Activated T-helper 9 cell treated with anti-CD3 and anti-CD28 coated beads, Interleukin-2, amount 50 U/mL, for 16 hours (primary cell): ENCODE measurements at regions not wholly inside any gene's neighbourhood (a gene's known extent, or its start where the extent isn't known, plus 50 kb on each side); places are given as distances from the start of the nearest gene placed in this dataset.
"Not testable (repeated sequence)": the region's sequence is repeated elsewhere in the genome, so short reads cannot be mapped to it uniquely, and the experiment has no call there.

Experiments used
- DNase-seq: peaks from one replicate; pipeline ENCODE4 v3.0.0-alpha.2; 2020; ENCODE audit warnings: low read depth

DNA sequence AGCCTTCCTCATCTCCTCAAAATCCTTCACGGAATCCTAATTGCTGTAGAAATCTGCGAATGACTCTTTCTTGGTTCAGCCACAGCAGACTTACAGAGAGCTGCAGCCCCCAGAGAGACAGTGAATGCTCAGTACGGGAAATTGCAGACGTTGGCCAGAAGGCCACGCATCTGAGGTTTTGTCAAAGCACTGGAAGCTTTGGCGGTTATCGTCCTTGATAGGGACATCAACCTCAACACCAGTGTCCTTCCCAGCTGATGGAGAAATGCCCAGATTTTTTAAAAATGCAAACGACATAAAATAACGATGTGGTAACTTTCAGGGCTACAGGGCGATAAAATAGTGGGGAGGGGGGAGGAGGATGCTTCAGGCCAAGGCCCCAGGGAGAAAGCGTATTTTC is 166.6 kb upstream of the CIBAR2 start:
- DNase-seq = no peak

DNA sequence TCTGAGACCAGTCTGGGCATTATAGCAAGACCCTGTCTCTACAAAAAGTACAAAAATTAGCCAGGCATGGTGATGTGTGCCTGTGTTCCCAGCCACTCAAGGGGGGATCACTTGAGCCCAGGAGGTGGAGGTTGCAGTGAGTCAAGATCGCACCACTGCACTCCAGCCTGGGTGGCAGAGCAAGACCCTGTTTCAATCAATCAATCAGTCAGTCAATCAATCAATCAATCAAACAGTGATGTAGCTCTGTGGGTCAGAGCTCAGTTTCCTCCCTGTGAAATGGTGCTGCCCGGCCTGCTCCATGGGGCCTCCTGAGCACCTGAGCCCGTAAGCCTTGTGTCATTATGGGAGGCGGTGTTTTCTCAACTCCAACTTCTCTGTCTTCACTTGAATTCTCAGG is 167.1 kb upstream of the CIBAR2 start:
- no peak for DNase-seq

GRCh38 chr16:85279825-85280545 is 167.7 kb upstream of the CIBAR2 start:
- no peak for DNase-seq

- no peak for DNase-seq
These were observed 168.9 kb upstream of the CIBAR2 start for GRCh38 chr16:85281181-85281580.

DNA sequence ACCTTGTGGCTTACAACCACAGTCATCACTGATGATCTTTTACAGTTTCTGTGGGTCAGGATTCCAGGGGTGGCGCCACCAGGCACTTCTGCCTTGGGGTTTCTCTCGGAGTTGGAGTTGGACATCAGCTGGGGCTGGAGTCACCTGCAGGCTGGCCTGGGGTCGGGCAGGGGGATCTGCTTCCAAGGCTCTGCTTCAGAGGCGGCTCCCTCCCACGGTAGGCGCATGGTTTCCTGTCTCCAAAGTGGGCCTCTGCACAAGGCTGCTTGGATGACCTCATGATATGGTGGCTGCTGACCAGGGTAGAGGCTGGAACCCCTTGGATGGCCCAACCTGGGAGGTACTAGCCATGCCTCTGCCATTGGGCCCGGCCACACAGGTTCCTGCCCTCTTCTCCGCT is 170.6 kb upstream of the CIBAR2 start:
- no peak for DNase-seq

- no peak for DNase-seq
These were observed 171.2 kb upstream of the CIBAR2 start for GRCh38 chr16:85283305-85284050.

DNA sequence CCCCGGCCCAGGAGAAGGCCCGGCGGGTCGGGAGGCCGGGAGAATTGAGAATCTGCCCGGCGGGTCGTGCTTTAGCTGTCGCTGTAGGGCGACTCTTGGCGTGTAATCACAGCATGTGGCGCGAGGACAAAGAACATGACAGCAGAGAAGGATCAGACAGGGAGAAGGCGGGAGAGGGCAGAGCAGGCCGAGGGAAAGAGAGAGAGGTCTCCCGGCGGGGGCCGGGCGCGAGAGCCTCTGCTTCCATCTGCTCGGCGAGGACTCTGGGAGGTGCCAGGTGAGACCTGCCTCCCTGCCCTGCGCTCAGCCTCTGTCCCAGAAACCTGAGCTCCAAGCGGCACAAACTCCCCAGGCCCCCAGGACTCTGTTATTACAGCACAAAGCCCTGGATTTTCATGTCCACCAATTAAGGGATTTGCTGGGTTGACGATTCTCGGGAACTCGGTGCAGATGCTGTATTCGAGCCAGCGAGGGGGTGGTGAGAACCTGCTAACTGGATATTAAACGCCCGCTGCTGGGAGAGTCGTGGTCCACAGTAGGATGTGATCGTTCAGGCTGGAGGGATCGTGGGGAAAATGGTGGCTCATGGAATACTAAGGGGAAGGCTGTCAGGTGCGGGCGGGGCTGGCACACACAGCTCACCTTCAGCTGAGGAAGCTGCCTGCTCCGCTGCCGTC is 172.0 kb upstream of the CIBAR2 start:
- no peak for DNase-seq

DNA sequence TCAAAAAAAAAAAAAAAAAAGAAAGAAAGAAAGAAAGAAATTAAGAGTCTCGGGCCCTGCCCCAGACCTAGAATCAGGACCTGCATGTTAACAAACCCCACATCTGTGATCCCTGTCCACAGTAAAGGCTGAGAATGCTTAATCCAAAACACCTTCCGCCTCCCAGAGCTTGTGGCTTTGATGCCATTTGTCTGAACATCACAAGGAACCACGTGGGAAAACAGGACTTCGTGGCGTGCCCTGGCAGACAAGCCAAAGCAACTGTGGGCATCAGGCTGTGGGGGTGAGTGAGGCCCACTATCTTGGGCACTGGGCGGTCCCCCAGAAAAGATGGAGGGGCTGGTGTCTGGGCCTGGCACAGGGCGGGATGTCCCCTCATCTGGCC is 173.4 kb upstream of the CIBAR2 start:
- DNase-seq = no peak

DNA sequence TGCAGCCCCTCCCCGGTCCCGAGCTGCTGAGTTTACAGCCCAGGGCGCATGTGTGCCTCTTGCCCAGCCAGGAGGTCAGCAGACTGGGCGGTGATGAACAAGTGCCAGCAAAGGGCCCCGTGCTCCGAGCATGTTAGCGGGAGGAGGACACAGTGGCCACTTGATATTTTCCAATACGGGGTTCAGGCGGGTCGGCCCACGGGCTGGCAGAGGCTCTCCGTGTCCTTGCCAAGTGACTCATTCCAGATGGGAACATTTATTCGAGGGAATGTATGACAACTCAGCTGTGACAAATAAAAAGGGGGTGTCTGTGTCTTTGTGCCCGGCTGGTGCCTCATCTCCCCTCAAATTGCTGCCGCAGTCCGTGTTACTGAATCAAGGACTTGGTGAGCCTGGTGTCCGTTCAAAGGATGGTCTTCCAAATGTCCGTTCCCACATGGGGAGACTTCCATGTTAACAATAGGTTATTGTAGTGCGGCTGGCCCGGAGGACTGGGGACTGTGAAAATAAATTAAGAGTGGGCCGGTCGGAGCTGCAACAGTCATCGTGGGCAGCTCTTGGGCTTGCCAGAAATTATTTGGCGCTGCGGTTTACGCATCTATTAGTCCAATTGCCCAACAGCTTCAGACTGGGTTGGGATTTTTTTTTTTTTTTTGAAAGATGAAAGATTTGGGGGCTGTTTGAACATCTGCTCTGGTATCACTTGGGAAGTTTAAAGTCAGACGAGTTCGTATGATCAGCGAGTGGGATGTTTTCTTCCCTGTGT is 174.0 kb upstream of the CIBAR2 start:
- no peak for DNase-seq

DNA sequence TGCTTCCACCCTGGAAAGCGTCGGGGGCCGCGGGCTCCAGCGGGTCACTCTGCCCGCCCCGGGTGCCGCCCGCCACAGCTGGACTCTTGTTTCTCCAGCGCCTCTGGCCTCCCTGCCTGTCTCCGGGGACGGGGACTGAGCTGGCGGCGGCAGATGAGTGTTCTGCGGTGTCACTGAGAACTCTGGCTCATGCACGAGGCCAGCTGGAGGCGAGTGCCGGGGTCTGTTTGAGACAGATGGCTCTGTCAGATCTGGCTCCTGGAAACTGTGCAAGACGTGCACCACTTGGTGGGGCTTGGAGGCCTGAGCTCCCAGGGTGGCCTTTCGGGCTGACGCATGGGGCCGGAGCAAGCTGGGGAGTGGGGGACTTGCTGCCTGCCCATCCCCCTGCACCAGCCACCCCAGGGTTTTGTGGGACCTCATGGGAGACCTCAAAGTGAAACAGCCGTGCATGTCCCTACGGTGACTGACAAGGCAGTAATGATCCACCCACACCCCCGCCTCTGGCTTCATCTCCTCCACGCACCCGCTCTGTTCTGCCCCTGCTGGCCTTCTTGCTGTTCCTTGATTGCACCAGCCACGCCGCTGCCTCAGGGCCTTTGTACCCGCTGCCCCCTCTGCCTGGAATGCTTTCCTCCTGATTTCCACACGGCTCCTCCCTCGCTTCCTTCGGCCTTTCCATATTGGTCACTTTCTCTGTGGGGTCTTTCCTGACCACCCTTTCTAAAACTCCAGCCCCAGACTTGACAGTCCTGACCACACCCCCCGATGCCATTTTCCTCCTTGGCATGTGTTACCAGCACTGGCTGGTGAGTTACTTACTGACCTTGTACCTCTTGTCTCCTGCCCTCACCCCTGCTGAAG is 174.9 kb upstream of the CIBAR2 start:
- no peak for DNase-seq

DNA sequence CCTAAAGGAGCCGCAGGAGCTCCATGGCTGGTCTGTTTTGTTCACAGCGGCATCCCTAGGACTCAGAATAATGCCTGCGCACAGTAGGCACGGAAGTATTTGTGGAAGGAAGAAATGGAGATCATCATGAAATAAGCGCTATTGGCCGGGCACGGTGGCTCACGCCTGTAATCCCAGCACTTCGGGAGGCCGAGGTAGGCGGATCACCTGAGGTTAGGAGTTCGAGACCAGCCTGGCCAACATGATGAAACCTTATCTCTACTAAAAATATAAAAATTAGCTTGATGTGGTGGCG is 175.5 kb upstream of the CIBAR2 start:
- not testable (repeated sequence) for DNase-seq

- DNase-seq = no peak
These were observed 176.1 kb upstream of the CIBAR2 start for GRCh38 chr16:85288341-85288868.

GRCh38 chr16:85288869-85289660 is 176.8 kb upstream of the CIBAR2 start:
- DNase-seq = no peak

GRCh38 chr16:85289760-85290625 is 177.7 kb upstream of the CIBAR2 start:
- DNase-seq = no peak

DNA sequence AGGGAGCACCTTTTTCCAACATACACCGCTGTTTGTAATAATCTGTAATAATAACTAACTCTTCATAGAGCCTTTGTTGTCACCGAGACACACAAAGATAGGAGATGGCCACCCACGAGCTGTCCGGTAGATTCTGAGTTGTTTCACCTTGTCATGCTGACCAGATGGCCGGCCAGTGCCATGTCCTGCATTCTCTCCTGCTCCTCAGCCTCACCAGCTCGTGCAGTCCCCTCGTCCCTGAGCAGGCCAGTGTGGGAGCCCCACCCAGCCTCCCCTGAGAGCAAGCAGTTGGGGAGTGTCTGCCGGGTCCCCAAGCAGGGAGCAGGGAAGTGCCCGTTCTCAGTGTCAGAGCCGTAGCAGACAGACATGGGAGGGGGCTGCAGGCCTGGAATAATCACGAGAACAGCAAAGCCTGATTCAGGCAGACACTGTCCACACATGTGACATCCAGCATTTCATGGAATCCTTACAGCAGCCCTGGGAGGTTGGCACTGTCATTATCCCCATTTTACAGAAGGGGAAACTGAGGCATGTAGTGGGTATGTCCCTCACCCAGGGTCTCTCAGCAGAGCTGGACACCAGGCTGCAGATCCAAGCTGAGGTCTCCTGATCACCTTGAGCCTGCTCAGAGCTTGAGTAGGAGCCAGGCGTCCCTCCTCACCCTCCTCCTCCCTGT is 178.5 kb upstream of the CIBAR2 start:
- DNase-seq = no peak

GRCh38 chr16:85291302-85292148 is 179.3 kb upstream of the CIBAR2 start:
- DNase-seq = no peak

GRCh38 chr16:85293458-85293857 is 181.2 kb upstream of the CIBAR2 start:
- no peak for DNase-seq
